K562 (cell line): ENCODE measurements at regions not wholly inside any gene's neighbourhood (a gene's known extent, or its start where the extent isn't known, plus 50 kb on each side); places are given as distances from the start of the nearest gene placed in this dataset.

Experiments used
- ATAC-seq: fragments of 200-7000 bp; cut with Tn5 transposase; 3 replicates; pipeline ENCODE4 v1.9.1; 2020; ENCODE audit warnings: moderate library complexity
- BruUV-seq: library from RNA; stranded (reverse); fragments of 400-500 nt; replicated peaks from 2 replicates; lab custom pipeline; 2021; lab: Mats Ljungman, UMichigan
- CTCF ChIA-PET: fragments of 300-600 bp; formaldehyde crosslinking; extraction: SDS; loops from one replicate; lab custom pipeline; 2021; ENCODE audit warnings: low intra/inter-chr PET ratio; lab: Yijun Ruan, JAX
- POLR2A ChIA-PET: fragments of 300-600, 350-650 bp; sonication (Branson Sonifier 250); formaldehyde crosslinking; extraction: SDS; loops from one replicate; lab custom pipeline; 2021; ENCODE audit warnings: antibody characterized with exemption, inconsistent platforms; lab: Yijun Ruan, JAX
- DNase-seq, 4 experiments: peaks; one replicate each; pipeline versions ENCODE4 v3.0.0 to v3.0.0-alpha.2; 2011 to 2018; ENCODE audit warnings: low spot score in 3 of 4, mixed read lengths in 3 of 4; ENCODE audit errors: extremely low read depth in 1 of 4
- FAIRE-seq: peaks from 2 replicates; lab custom pipeline; 2011; peaks lifted over from hg19 to GRCh38; lab: Jason Lieb, UNC
- H2AFZ ChIP-seq: 2 replicates; pipeline ENCODE4 v1.6.0; 2011; ENCODE audit warnings: low read depth, low read length, control low read depth, inconsistent platforms
- H3K27ac ChIP-seq: fragments of 200-600 bp; 3 replicates; pipeline ENCODE4 v1.8.0; 2011; ENCODE audit warnings: low read depth, mild to moderate bottlenecking, control low read depth, inconsistent platforms, low read length, moderate library complexity, mixed read lengths; ENCODE audit errors: extremely low read depth
- H3K27me3 ChIP-seq, 2 experiments: fragments of 300-600 bp in 1 of 2; 2 replicates in 1 of 2; 3 replicates in 1 of 2; pipeline versions ENCODE4 v1.6.0 to v1.8.0; 2011; ENCODE audit warnings: inconsistent platforms in 2 of 2, low read length in 2 of 2, mild to moderate bottlenecking in 1 of 2, mixed read lengths in 1 of 2, moderate library complexity in 1 of 2; ENCODE audit not compliant: control insufficient read depth in 2 of 2, insufficient read depth in 2 of 2
- H3K36me3 ChIP-seq: fragments of 300-600 bp; 3 replicates; pipeline ENCODE4 v1.8.0; 2011; ENCODE audit warnings: mild to moderate bottlenecking, low read length, inconsistent platforms; ENCODE audit not compliant: control insufficient read depth, insufficient read depth
- H3K4me1 ChIP-seq, 2 experiments: fragments of 200-600 bp in 1 of 2; replicated peaks in 1 of 2; 2 replicates in 1 of 2; 3 replicates in 1 of 2; pipeline versions ENCODE4 v1.5.1 to v1.8.0; 2011; ENCODE audit warnings: inconsistent platforms in 2 of 2, low read length in 2 of 2, mild to moderate bottlenecking in 1 of 2, mixed read lengths in 1 of 2, moderate library complexity in 1 of 2; ENCODE audit not compliant: control insufficient read depth in 2 of 2, insufficient read depth in 2 of 2
- H3K4me2 ChIP-seq: 2 replicates; pipeline ENCODE4 v1.6.1; 2011; ENCODE audit warnings: low read length, control low read depth, inconsistent platforms, mixed read lengths; ENCODE audit not compliant: insufficient read depth
- H3K4me3 ChIP-seq: fragments of 200-600 bp; sonication (generic), shearing (Covaris generic); 2 replicates; pipeline ENCODE4 v1.5.1; 2016; ENCODE audit warnings: control low read depth, inconsistent platforms
- H3K79me2 ChIP-seq: fragments of 200-600 bp; 3 replicates; pipeline ENCODE4 v1.8.0; 2011; ENCODE audit warnings: low read length, inconsistent platforms; ENCODE audit not compliant: control insufficient read depth, insufficient read depth
- H3K9ac ChIP-seq, 2 experiments: 2 replicates each; pipeline versions ENCODE4 v1.6.0 to v1.6.1; 2011; ENCODE audit warnings: low read depth in 2 of 2, low read length in 2 of 2, control low read depth in 1 of 2, inconsistent platforms in 1 of 2, mild to moderate bottlenecking in 1 of 2, mixed read lengths in 1 of 2; ENCODE audit not compliant: insufficient read depth in 1 of 2
- H3K9me1 ChIP-seq: one replicate; pipeline ENCODE4 v1.6.0; 2011; ENCODE audit warnings: inconsistent platforms, mild to moderate bottlenecking, low read length, moderate library complexity; ENCODE audit not compliant: control insufficient read depth, insufficient read depth
- H3K9me3 ChIP-seq: replicated peaks from 2 replicates; pipeline ENCODE4 v1.5.1; 2011; ENCODE audit warnings: low read depth, low read length, inconsistent platforms; ENCODE audit not compliant: control insufficient read depth, insufficient read depth
- H4K20me1 ChIP-seq: replicated peaks from 2 replicates; pipeline ENCODE4 v1.6.1; 2011; ENCODE audit warnings: low read length, inconsistent platforms, mixed read lengths; ENCODE audit not compliant: control insufficient read depth, insufficient read depth
- BRD9 ChIP-seq: fragments of 450-650 bp; IDR thresholded peaks from 2 replicates; pipeline ENCODE4 v1.6.1; 2018; ENCODE audit warnings: low read depth; ENCODE audit not compliant: partially characterized antibody
- CREM ChIP-seq: IDR thresholded peaks from 2 replicates; pipeline ENCODE4 v1.6.1; 2014; ENCODE audit warnings: antibody characterized with exemption, low read depth
- DLX4 ChIP-seq: fragments of 250-450 bp; sonication (Bioruptor Pico); IDR thresholded peaks from 2 replicates; pipeline ENCODE4 v1.6.1; 2021; ENCODE audit warnings: mild to moderate bottlenecking
- E2F3 ChIP-seq: fragments of 250-450 bp; sonication (Bioruptor Pico); IDR thresholded peaks from 2 replicates; pipeline ENCODE4 v1.4.0; 2020; ENCODE audit warnings: mild to moderate bottlenecking
- FOXK1 ChIP-seq: sonication (generic); formaldehyde crosslinking; IDR thresholded peaks from 2 replicates; pipeline ENCODE4 v1.8.0; 2022; ENCODE audit warnings: missing genetic modification reagents, mild to moderate bottlenecking, borderline replicate concordance
- HIVEP1 ChIP-seq: fragments of 250-450 bp; sonication (Bioruptor Pico); IDR thresholded peaks from 2 replicates; pipeline ENCODE4 v1.4.0; 2020; ENCODE audit warnings: mild to moderate bottlenecking
- KDM2B ChIP-seq: fragments of 250-450 bp; sonication (Bioruptor Pico); IDR thresholded peaks from 2 replicates; pipeline ENCODE4 v1.8.0; 2021; ENCODE audit warnings: mild to moderate bottlenecking, moderate library complexity
- MYNN ChIP-seq, 2 experiments: sonication (generic); formaldehyde crosslinking in 1 of 2; IDR thresholded peaks; 2 replicates each; pipeline versions ENCODE4 v1.5.0 to v1.6.1; 2016 to 2020; ENCODE audit warnings: antibody characterized with exemption in 1 of 2, missing genetic modification reagents in 1 of 2
- NFE2L1 ChIP-seq: fragments of 450-650 bp; IDR thresholded peaks from 2 replicates; pipeline ENCODE4 v1.6.1; 2016; ENCODE audit warnings: missing genetic modification characterization, low read depth, mild to moderate bottlenecking, missing compliant biosample characterization, moderate library complexity, borderline replicate concordance
- NFIX ChIP-seq: fragments of 250-450 bp; sonication (Bioruptor Pico); IDR thresholded peaks from 2 replicates; pipeline ENCODE4 v1.4.0; 2020; ENCODE audit warnings: low read depth, mild to moderate bottlenecking, moderate library complexity
- OTX1 ChIP-seq: fragments of 450-650 bp; formaldehyde crosslinking; IDR thresholded peaks from 2 replicates; pipeline ENCODE4 v1.4.0; 2022; ENCODE audit warnings: mild to moderate bottlenecking
- PCBP1 ChIP-seq: fragments of 200-400 bp; formaldehyde crosslinking; IDR thresholded peaks from 2 replicates; pipeline ENCODE4 v1.6.1; 2018; ENCODE audit warnings: mild to moderate bottlenecking, low read depth, low read length; ENCODE audit not compliant: poor library complexity, severe bottlenecking
- SIN3B ChIP-seq: fragments of 450-650 bp; IDR thresholded peaks from 2 replicates; pipeline ENCODE4 v1.6.1; 2017; ENCODE audit warnings: low read depth, mild to moderate bottlenecking, moderate library complexity
- SMAD2 ChIP-seq: fragments of 150-350 bp; IDR thresholded peaks from 2 replicates; pipeline ENCODE4 v1.6.1; 2014; ENCODE audit warnings: low read depth, mild to moderate bottlenecking, low read length
- SOX6 ChIP-seq: fragments of 450-650 bp; IDR thresholded peaks from 2 replicates; pipeline ENCODE4 v1.6.1; 2014; ENCODE audit warnings: mild to moderate bottlenecking
- ZBTB33 ChIP-seq: sonication (generic); formaldehyde crosslinking; IDR thresholded peaks from 2 replicates; pipeline ENCODE4 v1.8.1; 2023; ENCODE audit warnings: mild to moderate bottlenecking, missing genetic modification reagents
- ZNF263 ChIP-seq: sonication (generic); formaldehyde crosslinking; IDR thresholded peaks from 2 replicates; pipeline ENCODE4 v1.8.0; 2022; ENCODE audit warnings: mild to moderate bottlenecking, missing genetic modification reagents, borderline replicate concordance
- ZNF644 ChIP-seq: fragments of 200-800 bp; sonication (Bioruptor generic); IDR thresholded peaks from 2 replicates; pipeline ENCODE4 v1.6.1; 2016; ENCODE audit warnings: low read depth, missing genetic modification characterization, missing compliant biosample characterization
- WGBS: fragments of 100-300 bp; shearing (Covaris generic); methylation state at CpG from one replicate; pipeline ENCODE4 v1.1.6; 2016; ENCODE audit warnings: low coverage, mixed read lengths; ENCODE audit not compliant: insufficient coverage; ENCODE audit errors: missing lambda C conversion rate; 5-methylcytosine and 5-hydroxymethylcytosine counted together
- in situ Hi-C: fragments of 300-500 bp; cut with MboI; formaldehyde crosslinking; loops from 4 replicates; pipeline ENCODE4 v1.15.0; 2018; ENCODE audit warnings: inconsistent platforms, mixed read lengths
- intact Hi-C: fragments of 100-400 bp; cut with micrococcal nuclease; formaldehyde crosslinking; loops from 2 replicates; pipeline ENCODE4 v1.14.2; 2022
- TF ChIP-seq, protein P1 (sequence below): fragments of 450-650 bp; formaldehyde crosslinking; IDR thresholded peaks from 2 replicates; pipeline ENCODE4 v1.4.0; 2022; ENCODE audit warnings: missing genetic modification characterization
- TF ChIP-seq, protein P2 (sequence below): fragments of 450-650 bp; formaldehyde crosslinking; IDR thresholded peaks from 2 replicates; pipeline ENCODE4 v1.4.0; 2022; ENCODE audit warnings: mild to moderate bottlenecking, moderate library complexity

DNA sequence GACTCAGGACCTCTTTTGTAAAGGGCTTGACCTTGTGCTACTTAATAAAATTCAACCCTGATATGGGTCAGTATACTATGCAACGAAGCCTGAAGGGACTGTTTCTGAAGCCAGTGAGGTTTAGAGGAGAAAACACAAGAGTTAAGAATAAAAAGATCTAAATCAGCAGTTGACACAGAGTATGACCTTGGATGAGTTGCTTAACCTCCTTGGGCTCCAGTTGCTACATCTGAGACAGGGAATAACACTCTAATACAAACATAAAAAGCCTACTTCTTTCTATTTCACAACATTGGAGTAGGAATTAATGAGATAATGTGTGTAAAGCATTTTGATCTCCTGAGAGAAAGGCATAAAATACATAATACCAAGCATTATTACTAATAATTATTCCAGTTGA is 882.4 kb upstream of the ADGRL2 start:
- no peak overlapping the region for H3K4me3 ChIP-seq
- no peaks in the 10 kb centered on the region for H3K4me1 ChIP-seq
- CTCF ChIA-PET, result no interaction called here
- FAIRE-seq (no peak), ATAC-seq (no peak), DNase-seq (no peak)
- intact Hi-C loops (no loop called here), in situ Hi-C loops (no loop called here)
- no peak overlapping the region for H3K9ac ChIP-seq
- no TSS peak for BruUV-seq
- no peak overlapping the region for H3K4me2 ChIP-seq
- H2AFZ ChIP-seq, result no peak overlapping the region
- no peaks in the 10 kb centered on the region for H3K9me3 ChIP-seq
- H3K27ac ChIP-seq, result no peak overlapping the region
- TF ChIP-seq DLX4 (CRISPR knock-in tag) (no peak), CREM (no peak), HIVEP1 (CRISPR knock-in tag) (no peak), PCBP1 (no peak), FOXK1 (CRISPR knock-in tag) (no peak), KDM2B (CRISPR knock-in tag) (no peak), ZBTB33 (CRISPR knock-in tag) (no peak), ZNF263 (CRISPR knock-in tag) (no peak), SIN3B (no peak), E2F3 (CRISPR knock-in tag) (no peak), SMAD2 (no peak), ZNF644 (no peak), BRD9 (no peak), MYNN (IDR thresholded peaks at IDR 0.05) (no peak), MYNN (CRISPR knock-in tag; IDR thresholded peaks at IDR 0.05) (no peak), SOX6 (no peak), NFIX (CRISPR knock-in tag) (no peak), NFE2L1 (tag) (no peak), OTX1 (CRISPR knock-in tag) (no peak)
- TF ChIP-seq, protein P1, sequence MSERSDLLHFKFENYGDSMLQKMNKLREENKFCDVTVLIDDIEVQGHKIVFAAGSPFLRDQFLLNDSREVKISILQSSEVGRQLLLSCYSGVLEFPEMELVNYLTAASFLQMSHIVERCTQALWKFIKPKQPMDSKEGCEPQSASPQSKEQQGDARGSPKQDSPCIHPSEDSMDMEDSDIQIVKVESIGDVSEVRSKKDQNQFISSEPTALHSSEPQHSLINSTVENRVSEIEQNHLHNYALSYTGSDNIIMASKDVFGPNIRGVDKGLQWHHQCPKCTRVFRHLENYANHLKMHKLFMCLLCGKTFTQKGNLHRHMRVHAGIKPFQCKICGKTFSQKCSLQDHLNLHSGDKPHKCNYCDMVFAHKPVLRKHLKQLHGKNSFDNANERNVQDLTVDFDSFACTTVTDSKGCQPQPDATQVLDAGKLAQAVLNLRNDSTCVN, result no peak
- TF ChIP-seq, protein P2, sequence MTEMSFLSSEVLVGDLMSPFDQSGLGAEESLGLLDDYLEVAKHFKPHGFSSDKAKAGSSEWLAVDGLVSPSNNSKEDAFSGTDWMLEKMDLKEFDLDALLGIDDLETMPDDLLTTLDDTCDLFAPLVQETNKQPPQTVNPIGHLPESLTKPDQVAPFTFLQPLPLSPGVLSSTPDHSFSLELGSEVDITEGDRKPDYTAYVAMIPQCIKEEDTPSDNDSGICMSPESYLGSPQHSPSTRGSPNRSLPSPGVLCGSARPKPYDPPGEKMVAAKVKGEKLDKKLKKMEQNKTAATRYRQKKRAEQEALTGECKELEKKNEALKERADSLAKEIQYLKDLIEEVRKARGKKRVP (CRISPR knock-in tag), result no peak
- POLR2A ChIA-PET, result no interaction called here
- no peaks in the 10 kb centered on the region for H3K36me3 ChIP-seq
- WGBS, result 0% methylated on average over 1 of the region's 1 CpG
- no peaks in the 10 kb centered on the region for H4K20me1 ChIP-seq
- no peaks in the 10 kb centered on the region for H3K9me1 ChIP-seq
- H3K79me2 ChIP-seq, result no peaks in the 10 kb centered on the region
- H3K27me3 ChIP-seq, result no peaks in the 10 kb centered on the region
